ENCODE measurements at regions not wholly inside any gene's neighbourhood (a gene's known extent, or its start where the extent isn't known, plus 50 kb on each side); places are given as distances from the start of the nearest gene placed in this dataset.

GRCh38 chr11:81484196-81484595 is 1249.5 kb downstream of the FAM181B start:
- H3K4me3 ChIP-seq (ENCODE audit: low read length): no peak overlapping the region
- intact Hi-C loops (cut with DNase I, micrococcal nuclease): no loop called here
- H3K36me3 Mint-ChIP-seq (ENCODE audit: low read depth): no peaks in the 10 kb centered on the region
- peaks cover 5% of the 10 kb centered on the region for H3K9me3 Mint-ChIP-seq
- H3K36me3 ChIP-seq (ENCODE audit: insufficient read depth, low read length): no peaks in the 10 kb centered on the region
- ChIA-PET CTCF (no interaction called here), POLR2A (no interaction called here)
- no peak overlapping the region for H3K4me3 Mint-ChIP-seq
- DNase-seq (no peak), ATAC-seq (ENCODE audit: poor library complexity) (no peak)
- H3K4me1 Mint-ChIP-seq (ENCODE audit: low read depth): no peaks in the 10 kb centered on the region
- no peaks in the 10 kb centered on the region for H3K9me3 ChIP-seq (ENCODE audit: control insufficient read depth in 1 of 2, insufficient read depth in 1 of 2, low read length in 2 of 2)
- TF ChIP-seq, protein P1, sequence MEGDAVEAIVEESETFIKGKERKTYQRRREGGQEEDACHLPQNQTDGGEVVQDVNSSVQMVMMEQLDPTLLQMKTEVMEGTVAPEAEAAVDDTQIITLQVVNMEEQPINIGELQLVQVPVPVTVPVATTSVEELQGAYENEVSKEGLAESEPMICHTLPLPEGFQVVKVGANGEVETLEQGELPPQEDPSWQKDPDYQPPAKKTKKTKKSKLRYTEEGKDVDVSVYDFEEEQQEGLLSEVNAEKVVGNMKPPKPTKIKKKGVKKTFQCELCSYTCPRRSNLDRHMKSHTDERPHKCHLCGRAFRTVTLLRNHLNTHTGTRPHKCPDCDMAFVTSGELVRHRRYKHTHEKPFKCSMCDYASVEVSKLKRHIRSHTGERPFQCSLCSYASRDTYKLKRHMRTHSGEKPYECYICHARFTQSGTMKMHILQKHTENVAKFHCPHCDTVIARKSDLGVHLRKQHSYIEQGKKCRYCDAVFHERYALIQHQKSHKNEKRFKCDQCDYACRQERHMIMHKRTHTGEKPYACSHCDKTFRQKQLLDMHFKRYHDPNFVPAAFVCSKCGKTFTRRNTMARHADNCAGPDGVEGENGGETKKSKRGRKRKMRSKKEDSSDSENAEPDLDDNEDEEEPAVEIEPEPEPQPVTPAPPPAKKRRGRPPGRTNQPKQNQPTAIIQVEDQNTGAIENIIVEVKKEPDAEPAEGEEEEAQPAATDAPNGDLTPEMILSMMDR (IDR thresholded peaks at IDR 0.05): no peak
- H3K27ac ChIP-seq (ENCODE audit: low read depth in 1 of 2, low read length in 2 of 2): no peak overlapping the region
- H3K4me1 ChIP-seq (ENCODE audit: insufficient read depth, low read length): no peaks in the 10 kb centered on the region
- no peaks in the 10 kb centered on the region for H3K27me3 ChIP-seq (ENCODE audit: control insufficient read depth in 1 of 2, insufficient read depth in 2 of 2, low read length in 2 of 2)
- no peak overlapping the region for H3K27ac Mint-ChIP-seq
- H3K27me3 Mint-ChIP-seq: no peaks in the 10 kb centered on the region

DNA sequence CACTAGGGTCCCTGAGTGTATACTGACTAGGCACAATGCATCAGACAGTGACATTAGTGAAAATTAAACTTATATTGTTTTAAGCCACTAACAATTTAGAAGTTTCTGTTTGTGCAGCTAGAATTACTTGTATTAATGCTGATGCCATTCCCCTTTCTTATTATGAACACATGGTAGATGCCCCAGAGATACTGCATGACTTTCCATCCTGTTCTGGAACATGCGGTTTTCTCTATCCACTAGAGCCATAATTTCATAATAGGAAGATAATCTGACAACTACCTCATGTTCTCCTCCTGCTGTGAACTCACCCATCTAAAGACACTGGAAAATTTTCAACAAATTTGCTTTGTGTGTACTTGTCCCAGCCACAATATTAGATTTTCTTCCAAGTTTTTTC is 1256.4 kb downstream of the FAM181B start:
- intact Hi-C loops (cut with DNase I, micrococcal nuclease): no loop called here
- Mint-ChIP-seq H3K36me3 (ENCODE audit: low read depth) (no peaks in the 10 kb centered on the region), H3K27me3 (no peaks in the 10 kb centered on the region), H3K27ac (no peak overlapping the region), H3K4me1 (ENCODE audit: low read depth) (no peaks in the 10 kb centered on the region), H3K4me3 (no peak overlapping the region), H3K9me3 (peaks cover 3% of the 10 kb centered on the region)
- Histone ChIP-seq H3K27me3 (ENCODE audit: control insufficient read depth in 1 of 2, insufficient read depth in 2 of 2, low read length in 2 of 2) (no peaks in the 10 kb centered on the region), H3K4me3 (ENCODE audit: low read length) (no peak overlapping the region), H3K4me1 (ENCODE audit: insufficient read depth, low read length) (no peaks in the 10 kb centered on the region), H3K36me3 (ENCODE audit: insufficient read depth, low read length) (no peaks in the 10 kb centered on the region), H3K9me3 (ENCODE audit: control insufficient read depth in 1 of 2, insufficient read depth in 1 of 2, low read length in 2 of 2) (no peaks in the 10 kb centered on the region), H3K27ac (ENCODE audit: low read depth in 1 of 2, low read length in 2 of 2) (no peak overlapping the region)
- ATAC-seq (ENCODE audit: poor library complexity): no peak
- no peak for DNase-seq
- ChIA-PET POLR2A (no interaction called here), CTCF (no interaction called here)
- TF ChIP-seq, protein P1 (IDR thresholded peaks at IDR 0.05): no peak

DNA sequence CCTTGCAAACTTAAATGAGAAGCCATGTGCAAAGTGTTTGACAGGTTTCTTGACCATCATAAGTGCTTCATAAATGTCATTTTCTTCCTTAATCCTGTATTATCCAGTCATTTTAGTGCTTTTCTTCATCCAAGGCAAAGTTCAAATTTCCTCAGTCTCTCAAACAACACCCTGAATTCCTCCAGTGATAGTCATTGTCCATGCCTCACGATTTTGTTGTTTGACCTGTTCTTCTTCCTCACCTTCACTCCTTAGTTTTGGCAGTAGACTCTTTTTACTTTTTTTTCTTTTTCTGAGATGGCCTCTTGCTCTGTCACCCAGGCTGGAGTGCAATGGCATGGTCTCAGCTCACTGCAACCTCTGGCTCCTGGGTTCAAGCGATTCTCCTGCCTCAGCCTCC is 1257.3 kb downstream of the FAM181B start:
- no peak overlapping the region for H3K27ac ChIP-seq (ENCODE audit: low read depth in 1 of 2, low read length in 2 of 2)
- TF ChIP-seq, protein P1 (IDR thresholded peaks at IDR 0.05): no peak
- H3K4me3 Mint-ChIP-seq: no peak overlapping the region
- no peaks in the 10 kb centered on the region for H3K36me3 ChIP-seq (ENCODE audit: insufficient read depth, low read length)
- no peaks in the 10 kb centered on the region for H3K4me1 ChIP-seq (ENCODE audit: insufficient read depth, low read length)
- H3K4me1 Mint-ChIP-seq (ENCODE audit: low read depth): no peaks in the 10 kb centered on the region
- H3K9me3 Mint-ChIP-seq: peaks cover 2% of the 10 kb centered on the region
- no peaks in the 10 kb centered on the region for H3K36me3 Mint-ChIP-seq (ENCODE audit: low read depth)
- no peak for DNase-seq
- no peaks in the 10 kb centered on the region for H3K9me3 ChIP-seq (ENCODE audit: control insufficient read depth in 1 of 2, insufficient read depth in 1 of 2, low read length in 2 of 2)
- intact Hi-C loops (cut with DNase I, micrococcal nuclease): no loop called here
- no peaks in the 10 kb centered on the region for H3K27me3 Mint-ChIP-seq
- ChIA-PET POLR2A (no interaction called here), CTCF (no interaction called here)
- H3K27ac Mint-ChIP-seq: no peak overlapping the region
- no peak for ATAC-seq (ENCODE audit: poor library complexity)
- H3K4me3 ChIP-seq (ENCODE audit: low read length): no peak overlapping the region
- H3K27me3 ChIP-seq (ENCODE audit: control insufficient read depth in 1 of 2, insufficient read depth in 2 of 2, low read length in 2 of 2): no peaks in the 10 kb centered on the region

Data from CD4-positive, alpha-beta T cell (primary cell).